ENCODE measurements at regions not wholly inside any gene's neighbourhood (a gene's known extent, or its start where the extent isn't known, plus 50 kb on each side); places are given as distances from the start of the nearest gene placed in this dataset.
A peak's percentile ranks its signal among the peaks of the same experiment; 100 is the strongest.

DNA sequence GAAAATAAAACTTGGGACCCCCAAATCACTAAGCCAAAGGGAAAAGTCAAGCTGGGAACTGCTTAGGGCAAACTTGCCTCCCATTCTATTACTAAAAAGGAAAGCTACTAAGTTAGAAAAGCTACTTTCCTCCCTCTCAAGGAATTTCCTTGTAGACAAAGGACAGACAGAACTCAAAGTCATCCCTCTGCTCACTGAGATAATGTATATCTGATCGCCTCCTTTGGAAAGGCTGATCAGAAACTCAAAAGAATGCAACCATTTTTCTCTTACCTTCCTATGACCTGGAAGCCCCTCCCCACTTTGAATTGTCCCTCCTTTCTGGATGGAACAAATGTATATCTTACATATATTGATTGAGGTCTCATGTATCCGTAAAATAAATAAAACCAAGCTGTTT is 190.5 kb upstream of the DCN start:
- no peak for DNase-seq

DNA sequence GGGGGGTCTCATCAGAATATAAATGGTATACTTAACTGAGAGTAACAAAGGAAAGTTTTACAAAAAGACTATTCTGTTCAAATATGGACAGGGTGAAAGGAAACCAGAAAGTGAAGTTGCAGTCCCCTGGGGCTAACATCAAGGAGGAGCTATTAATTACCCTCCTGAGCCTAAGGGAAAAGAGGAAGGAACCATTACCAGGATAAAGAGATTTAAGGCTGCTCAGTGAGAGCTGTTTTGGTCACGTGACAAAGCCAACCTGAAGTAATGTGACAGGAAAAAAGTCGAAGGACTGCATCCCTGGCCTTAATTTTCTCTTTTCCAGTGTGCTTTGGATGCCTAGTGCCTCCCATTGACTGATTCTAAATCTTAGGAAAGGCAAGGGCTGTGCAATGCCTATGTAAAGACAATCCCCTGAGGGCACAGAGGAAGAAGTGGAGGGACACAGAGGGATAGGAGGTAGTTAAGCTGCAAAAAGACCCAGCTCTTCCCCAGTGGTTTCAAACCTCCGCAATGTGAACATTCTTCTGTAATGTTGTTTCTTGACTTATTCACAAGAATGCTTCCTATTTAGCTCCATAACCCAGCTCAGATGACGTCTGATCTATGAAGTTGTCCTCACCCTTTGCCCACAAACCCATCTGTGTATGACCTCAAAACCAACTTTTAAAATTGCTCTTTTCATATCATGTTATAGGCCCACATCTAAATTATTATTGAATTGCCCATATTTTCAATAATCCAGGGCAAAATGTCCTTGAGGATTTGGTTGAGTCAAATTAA is 187.7 kb upstream of the DCN start:
- DNase-seq: peak; percentile 67

DNA sequence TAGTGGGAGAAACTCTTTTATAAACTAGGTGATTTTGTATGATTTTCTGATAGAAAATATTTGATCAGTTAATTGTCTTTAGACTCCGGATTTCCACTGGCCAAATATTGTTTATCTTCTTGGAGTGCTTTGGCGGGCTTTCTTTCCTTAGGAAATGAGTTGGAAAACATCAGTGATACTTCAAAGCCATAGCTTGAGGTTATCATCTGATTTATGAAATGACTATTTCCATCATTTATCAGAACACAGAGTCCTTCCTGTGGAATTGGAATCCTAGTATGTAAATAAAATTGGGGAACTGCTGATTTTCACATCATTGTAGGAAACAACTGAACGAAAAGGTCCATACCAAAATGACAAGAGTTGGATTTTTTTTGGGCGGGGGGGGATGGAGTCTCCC is 186.0 kb upstream of the DCN start:
- DNase-seq: no peak

DNA sequence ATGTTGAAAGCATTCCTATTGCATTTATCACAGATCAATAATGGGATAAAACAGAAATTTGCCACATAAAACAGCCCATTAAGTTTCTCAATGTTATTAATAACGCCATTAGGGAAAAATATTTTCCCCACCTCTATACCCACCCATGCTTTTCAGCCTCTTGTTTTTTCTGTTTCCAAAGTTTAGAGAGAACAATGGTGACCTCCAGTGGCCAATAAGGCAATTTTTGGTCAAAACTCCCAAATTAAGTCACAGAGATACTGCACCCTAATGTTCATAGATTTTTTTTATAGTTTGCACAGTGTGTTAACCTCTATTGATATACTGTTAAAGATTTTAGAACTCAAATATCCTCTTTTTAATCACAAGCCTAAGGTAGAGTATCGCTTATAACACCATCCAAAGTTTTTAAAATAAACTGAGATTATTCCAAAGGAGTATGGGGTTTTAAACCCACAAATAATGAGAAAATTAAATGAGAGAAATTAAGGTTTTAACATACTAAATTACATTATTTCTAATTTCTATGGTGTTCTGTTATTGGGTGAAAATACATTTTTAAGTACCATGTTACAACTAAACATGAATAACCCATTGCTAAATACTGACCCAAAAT is 184.7 kb upstream of the DCN start:
- peak; percentile 42 for DNase-seq

- DNase-seq: no peak
These were observed 182.0 kb upstream of the DCN start for GRCh38 chr12:91364471-91365184.

GRCh38 chr12:91361864-91362263 is 179.2 kb upstream of the DCN start:
- DNase-seq: peak; percentile 72

DNA sequence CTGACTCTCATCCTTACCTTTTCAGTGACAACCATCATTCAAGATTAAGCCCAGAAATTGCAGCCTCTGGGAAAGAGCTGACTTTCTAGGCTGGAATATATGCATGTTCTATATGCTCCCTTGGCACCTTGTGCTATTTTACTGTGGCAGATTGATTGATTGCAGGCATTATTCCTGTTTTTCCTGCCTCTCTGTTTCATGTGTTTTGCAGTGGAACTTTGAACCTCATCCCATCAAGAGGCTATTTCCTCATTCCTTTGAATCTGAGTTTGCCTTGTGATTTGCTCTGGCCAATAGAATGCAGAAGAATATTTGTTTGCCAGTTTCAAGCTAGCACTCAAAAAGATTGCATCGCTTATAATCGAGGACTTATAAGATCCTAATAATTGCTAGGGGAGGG is 174.8 kb upstream of the DCN start:
- DNase-seq: no peak

DNA sequence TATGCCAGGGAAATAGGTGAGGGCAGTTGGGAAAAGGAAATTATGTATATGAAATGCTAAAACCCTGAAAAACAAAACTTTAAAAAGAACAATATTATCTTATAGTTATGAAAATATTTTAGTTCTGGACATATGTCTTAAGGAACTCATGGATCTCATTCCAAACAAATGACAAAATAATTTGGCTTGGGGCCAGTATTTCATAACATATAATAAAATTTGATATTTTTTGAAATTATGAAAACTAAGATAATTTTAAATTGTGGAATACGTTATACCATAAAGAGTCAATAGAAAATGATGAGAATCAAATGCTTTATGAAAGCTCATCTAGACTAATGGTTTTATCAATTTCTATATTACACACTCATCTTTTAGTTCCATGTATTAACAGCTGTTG is 173.8 kb upstream of the DCN start:
- no peak for DNase-seq

GRCh38 chr12:91355150-91356006 is 172.8 kb upstream of the DCN start:
- DNase-seq: peak; percentile 80

GRCh38 chr12:91353266-91353665 is 170.6 kb upstream of the DCN start:
- no peak for DNase-seq

DNA sequence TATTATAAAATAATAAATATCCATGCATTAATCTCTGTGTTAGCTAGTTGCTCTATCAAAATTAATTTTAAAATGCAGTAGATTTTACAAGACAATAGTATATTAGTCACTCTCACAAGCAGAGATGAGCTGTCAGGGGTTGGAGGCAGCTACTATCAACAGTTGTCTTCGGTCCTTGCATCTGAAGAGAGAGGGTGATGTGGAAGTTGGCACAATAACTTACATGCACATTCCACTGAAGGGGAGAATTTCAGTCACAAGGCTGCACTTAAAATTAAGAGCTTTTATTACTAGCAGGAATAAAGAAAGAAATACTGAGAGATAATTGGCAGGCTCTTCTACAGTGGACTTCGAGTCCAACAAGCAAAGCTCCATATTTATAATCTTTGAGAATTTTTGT is 166.9 kb upstream of the DCN start:
- DNase-seq: no peak

DNA sequence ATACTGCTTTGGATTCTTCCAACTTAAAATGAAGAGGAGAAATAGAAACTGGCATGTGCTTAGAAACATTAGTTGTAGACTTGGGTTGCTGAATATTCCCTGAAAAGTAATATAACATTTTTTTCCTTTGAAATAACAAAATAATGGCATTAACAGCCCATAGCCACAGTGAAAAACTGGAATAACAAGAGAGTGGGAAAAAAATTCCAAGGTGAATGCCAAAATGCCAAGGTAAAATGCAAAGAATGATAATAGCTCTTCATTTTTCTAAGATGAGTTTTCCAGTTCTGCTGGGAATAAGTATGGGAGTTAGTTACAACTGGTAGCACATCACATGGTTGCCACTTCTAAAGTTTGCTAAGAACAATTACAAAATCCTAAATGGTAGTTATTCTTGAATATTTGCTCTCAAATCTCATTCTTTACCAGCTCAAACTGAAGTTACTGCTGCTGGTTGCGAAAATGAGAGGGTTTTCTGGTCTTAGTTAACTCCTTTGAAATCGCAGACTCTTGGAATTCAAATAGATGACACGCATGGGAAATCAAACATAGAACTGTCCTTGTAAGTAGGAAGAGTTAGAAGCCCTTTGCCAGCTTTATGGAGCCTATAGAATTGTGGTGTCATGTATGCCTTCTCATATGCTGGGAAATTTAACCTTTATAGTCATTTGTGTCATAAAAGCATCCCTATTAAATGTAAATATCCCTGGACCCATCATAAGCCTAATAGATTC is 165.0 kb upstream of the DCN start:
- DNase-seq: no peak

- DNase-seq: no peak
These were observed 164.2 kb upstream of the DCN start for GRCh38 chr12:91346827-91347226.

DNA sequence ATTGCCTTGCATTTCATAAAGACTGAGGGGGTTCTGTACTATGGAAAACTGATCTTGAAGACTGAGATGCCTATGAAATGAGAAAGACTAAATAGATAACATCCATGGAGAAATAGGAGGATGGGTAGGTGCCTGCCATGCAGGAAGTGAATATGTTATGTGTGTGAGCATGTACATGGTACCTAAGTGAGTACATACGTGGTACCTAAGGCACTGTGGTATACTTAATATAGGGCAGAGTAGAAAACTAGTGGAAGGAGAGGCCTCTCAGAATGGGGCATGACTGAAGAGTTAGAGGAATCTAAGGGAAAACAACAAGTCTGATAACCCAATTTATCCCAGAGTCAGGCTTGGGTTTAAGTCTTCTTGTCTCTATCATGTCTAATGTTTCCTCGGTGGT is 161.8 kb upstream of the DCN start:
- no peak for DNase-seq

GRCh38 chr12:91343010-91343409 is 160.4 kb upstream of the DCN start:
- DNase-seq: no peak

GRCh38 chr12:91339106-91339505 is 156.5 kb upstream of the DCN start:
- DNase-seq: no peak

DNA sequence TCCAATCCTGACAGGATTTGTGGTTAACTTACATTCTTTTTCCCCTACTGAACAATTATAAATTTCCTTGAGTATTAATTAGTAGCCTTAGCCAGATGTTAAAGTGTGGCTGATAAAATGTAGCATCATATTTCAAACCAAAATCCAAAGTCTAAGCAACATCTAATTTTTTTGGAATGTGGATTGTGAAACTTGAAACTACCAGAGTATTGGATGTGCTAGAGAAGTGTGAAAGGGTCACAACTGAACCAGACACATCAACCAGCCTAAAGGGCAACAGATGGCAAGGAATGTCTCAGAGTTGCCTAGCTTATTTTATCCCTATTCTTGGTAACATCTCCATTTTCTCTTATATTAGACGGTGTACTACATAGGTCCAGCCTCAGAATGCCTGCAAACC is 153.1 kb upstream of the DCN start:
- DNase-seq: peak; percentile 47

DNA sequence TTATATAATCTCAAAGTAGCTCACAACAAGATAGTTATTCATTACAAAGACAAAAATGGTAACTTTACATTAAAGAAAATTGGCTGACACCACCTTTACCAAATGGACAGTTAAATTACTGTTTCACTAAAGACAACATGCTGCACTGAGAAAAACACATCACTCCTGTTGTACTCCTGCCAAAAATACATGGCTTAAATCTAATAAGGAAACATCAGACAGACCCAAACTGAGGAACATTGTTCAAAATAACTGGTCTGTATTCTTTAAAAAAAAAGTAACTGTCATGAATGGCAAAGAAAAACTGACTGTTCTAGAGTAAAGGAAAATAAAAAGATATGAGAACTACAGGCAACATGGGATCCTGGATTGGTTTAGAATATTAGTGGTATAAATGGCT is 151.3 kb upstream of the DCN start:
- no peak for DNase-seq

DNA sequence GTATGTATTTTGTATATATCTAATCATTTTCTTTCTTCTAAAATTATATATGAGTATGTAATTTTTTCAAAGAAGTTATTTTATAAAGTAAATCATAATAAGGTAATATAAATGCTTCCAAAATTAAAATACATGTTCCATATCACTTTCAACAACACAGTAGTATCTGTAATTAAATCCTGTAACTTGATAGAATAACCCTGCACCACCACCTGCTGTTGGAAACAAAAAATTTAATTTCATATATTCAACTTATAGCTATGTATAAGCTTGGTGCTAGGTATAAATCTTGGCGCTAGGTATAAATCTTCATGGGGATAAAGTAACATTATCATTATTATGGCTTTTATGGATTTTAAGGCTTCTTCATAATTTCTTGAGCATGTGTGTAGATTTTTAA is 149.7 kb upstream of the DCN start:
- DNase-seq: peak; percentile 29

DNA sequence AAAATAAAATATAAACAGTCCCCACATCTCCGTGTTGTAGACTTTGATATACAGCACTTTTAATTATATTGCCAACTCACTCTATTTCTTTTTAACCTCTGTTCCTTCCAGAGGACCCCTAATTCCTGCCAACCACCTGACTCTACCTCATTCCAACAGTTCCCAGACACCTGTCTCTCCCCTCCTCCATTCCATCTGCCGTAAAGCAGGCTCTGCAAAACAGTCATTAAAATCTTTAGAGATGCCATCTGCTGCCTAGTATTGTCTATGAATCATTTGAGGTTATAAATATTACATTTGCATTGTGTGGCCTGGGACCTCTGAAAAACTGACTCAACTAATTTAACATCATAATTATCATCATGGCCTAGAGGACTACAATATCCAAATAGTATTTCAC is 148.8 kb upstream of the DCN start:
- DNase-seq: peak; percentile 93

GRCh38 chr12:91328451-91328850 is 145.8 kb upstream of the DCN start:
- DNase-seq: no peak

- DNase-seq: no peak
These were observed 145.3 kb upstream of the DCN start for GRCh38 chr12:91327889-91328288.

DNA sequence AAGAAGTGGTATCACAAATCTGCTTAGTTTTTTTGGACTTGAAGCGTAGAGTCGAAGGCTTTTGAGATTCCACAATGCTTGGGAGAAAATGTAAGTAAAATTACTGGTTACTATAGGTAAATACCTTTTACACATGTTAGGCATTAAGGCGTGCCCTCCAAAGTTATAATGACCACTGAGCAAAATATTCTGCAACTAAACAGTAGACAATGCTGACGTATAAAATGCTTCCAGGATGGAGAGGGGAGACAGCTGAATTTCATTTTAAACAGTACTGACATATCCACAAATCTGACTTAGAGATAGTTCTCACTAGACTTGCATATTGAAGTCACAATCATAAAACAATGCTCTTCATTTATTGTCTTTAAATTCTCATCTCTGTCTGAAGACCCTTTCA is 144.5 kb upstream of the DCN start:
- DNase-seq: no peak
